ENCODE measurements at regions not wholly inside any gene's neighbourhood (a gene's known extent, or its start where the extent isn't known, plus 50 kb on each side); places are given as distances from the start of the nearest gene placed in this dataset.
A peak's percentile ranks its signal among the peaks of the same experiment; 100 is the strongest.
"Not testable (repeated sequence)": the region's sequence is repeated elsewhere in the genome, so short reads cannot be mapped to it uniquely, and the experiment has no call there.

DNA sequence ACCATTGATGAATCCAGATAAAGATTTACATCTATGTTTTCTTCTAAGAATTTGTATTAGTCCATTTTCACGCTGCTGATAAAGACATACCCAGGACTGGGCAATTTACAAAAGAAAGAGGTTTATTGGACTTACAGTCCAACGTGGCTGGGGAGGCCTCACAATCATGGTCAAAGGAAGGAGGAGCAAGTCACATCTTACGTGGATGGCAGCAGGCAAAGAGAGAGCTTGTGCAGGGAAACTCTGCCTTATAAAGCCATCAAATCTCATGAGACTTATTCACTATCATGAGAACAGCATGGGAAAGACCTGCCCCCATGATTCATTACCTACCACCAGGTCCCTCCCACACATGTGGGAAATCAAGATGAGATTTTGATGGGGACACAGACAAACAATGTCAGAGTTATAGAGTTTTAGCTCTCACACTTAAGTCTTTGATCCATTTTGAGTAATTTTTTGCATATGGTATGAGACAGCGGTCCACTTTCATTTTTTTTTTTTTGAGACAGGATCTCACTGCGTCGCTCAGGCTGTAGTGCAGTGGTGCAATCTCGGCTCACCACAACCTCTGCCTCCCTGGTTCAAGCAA lies 53.5 kb upstream of the JADE2 start:
- not testable (repeated sequence) for H3K4me3 ChIP-seq; H3K36me3 ChIP-seq; H3K9me3 ChIP-seq (replicated peaks); H3K4me1 ChIP-seq; DNase-seq; H3K27me3 ChIP-seq; H3K27ac ChIP-seq

DNA sequence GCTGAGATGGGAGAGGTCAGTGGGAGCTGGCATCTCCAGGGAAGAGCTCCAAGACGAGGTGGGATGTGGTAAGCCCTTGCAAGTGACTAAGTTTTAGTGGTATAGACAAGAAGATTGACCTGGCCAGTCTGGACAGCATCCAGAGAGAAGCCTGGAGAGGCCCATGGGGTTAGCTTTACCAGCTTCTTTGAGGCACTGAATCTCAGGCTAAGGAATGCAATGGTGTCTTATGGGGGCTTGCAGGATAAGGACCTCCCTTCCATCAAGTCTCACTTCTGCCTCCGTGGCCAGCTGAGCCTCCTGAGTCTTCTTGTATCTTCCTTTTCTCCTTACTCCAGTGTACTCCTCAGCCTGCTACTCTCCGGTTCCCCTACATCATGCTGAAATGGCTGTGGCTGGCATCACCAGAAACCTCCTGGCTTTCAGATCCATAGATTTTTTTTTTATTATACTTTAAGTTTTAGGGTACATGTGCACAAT lies 56.5 kb upstream of the JADE2 start:
- Histone ChIP-seq H3K27me3 (no peaks in the 10 kb centered on the region), H3K4me1 (peaks cover 6% of the 10 kb centered on the region), H3K36me3 (no peaks in the 10 kb centered on the region), H3K9me3 (replicated peaks) (no peaks in the 10 kb centered on the region; the same call in 1 of the 2 replicates), H3K27ac (no peak overlapping the region), H3K4me3 (no peak overlapping the region)
- no peak for DNase-seq

DNA sequence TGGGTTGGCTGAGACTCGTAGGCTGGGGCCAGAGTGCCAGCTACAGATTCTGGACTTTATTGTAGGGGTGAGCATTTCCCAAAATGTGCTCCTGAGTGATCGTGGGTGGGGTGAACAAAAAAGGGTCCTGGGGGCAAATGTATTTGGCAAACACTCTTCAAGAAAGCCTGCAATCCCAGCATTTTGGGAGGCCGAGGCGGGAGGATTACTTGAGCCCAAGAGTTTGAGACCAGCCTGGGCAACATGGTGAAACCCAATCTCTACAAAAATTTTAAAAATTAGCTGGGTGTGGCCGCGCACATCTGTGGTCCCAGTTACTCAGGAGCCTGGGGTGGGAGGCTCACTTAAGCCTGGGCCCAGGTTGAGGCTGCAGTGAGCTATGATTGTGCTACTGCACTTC lies 55.5 kb upstream of the CDKN2AIPNL start:
- Histone ChIP-seq H3K36me3 (no peaks in the 10 kb centered on the region), H3K4me1 (peaks cover 6% of the 10 kb centered on the region), H3K4me3 (peak overlapping the region; percentile 65), H3K9me3 (replicated peaks) (no peaks in the 10 kb centered on the region), H3K27ac (no peak overlapping the region), H3K27me3 (no peaks in the 10 kb centered on the region)
- DNase-seq: no peak

DNA sequence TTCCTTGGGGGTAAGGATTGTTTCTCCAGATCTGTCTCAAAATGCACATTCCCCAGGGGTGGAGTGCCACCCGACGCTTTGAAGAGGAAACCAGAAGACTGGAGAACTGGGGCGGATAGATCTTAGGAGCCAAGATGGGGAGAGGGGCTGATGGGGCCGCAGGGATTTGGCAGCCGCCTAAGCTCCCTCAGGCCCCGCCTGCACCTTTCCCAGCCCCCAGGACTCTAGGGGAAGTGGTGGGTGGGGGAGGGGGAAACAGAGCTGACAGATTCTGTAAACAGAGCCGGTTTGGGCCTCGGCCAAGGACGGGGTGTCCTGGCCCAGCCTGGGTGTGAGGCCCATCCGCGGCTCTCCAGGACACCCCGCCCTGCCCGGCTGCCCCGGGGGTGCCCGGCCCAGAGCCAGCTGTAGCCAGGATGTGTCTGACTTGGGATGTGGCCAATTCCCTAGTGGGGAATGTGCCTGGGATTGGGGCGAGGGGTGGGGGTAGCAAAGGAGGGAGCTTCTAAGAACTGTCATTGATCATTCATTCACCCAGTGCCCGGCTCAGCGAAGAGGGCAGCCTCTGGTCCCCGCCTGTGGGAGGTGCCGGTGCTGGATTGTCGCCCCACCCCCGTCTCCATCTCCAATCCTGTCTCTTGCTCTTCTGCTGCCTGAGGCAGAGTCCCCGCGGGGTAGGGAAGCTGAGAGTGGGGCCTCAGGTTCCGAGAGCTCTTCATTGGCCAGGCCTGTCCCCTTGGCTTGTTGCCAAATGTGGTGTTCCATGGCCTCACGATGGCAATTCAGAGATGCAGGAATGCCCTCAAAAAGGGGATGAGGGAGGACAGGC lies 54.8 kb upstream of the CDKN2AIPNL start:
- Histone ChIP-seq H3K9me3 (replicated peaks) (no peaks in the 10 kb centered on the region), H3K36me3 (no peaks in the 10 kb centered on the region), H3K27me3 (no peaks in the 10 kb centered on the region), H3K27ac (peak overlapping the region; percentile 80), H3K4me3 (peak overlapping the region; percentile 65), H3K4me1 (peaks cover 6% of the 10 kb centered on the region)
- DNase-seq: peak; percentile 93 to 95

DNA sequence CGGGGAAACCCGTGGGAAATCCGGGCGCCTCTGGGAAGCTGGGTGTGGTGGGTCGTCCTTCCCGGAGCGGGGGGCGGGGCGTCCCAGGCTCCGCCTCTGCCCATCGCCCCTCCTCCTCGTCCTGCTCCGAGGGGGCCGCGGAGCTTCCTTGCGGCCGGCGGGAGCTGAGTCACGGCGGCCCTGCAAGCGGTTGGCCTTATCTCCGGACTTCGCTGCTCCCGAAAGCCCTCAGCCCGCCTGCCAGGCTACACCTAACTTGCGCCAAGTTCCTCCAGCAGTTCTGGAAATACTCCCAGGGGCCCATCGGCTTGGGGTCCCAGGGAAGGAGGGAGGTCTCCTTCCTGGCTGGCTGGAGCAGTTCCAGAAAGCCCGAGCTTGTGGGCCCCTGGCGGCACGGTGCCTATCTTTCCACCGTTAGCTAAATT lies 54.1 kb upstream of the CDKN2AIPNL start:
- H3K27ac ChIP-seq: peak overlapping the region; percentile 80
- peak; percentile 80 to 89 for DNase-seq
- peak overlapping the region; percentile 65 for H3K4me3 ChIP-seq

DNA sequence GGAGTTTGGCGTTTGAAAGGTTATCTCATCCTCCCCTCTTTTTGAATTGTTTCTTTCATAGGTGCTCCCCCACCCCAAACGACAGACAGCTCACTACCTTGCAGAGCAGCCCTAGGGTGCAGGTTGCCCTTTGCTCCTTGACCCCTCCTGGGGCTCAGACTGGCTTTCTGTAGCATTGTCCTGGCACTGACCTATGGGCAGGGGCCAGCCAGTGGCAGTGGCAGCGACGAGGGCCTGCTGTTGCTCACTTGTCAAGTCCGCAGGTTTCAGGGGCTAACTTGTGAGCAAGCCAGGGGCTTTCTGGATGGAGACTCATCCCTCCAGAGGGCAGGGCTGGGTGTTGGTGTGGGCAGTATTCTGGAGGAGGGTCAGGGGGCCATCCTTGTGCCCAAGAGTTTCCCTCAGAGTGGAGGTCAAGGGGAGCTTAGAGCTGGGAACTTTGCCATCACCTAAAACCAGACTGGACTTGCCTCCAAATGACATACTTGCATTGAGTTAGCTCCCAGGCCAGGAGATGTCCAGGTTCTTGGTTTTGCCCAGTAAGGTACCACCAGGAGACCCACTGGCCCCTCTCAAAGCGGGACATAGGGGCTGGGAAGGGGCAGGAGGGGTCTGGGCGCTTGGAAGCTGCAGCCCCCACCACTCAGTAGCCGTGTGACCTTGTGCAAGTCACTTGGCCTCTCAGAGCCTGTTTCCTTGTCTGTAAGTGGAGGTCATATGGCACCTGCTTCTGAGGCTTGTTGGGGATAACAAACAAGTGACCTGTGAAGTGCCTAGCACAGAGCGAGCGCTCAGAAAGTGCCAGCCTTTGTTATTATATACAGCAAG lies 53.5 kb upstream of the CDKN2AIPNL start:
- peak overlapping the region; percentile 65 for H3K4me3 ChIP-seq
- peaks cover 6% of the 10 kb centered on the region for H3K4me1 ChIP-seq
- no peak for DNase-seq
- H3K27ac ChIP-seq: no peak overlapping the region
- H3K9me3 ChIP-seq (replicated peaks): no peaks in the 10 kb centered on the region
- no peaks in the 10 kb centered on the region for H3K36me3 ChIP-seq
- no peaks in the 10 kb centered on the region for H3K27me3 ChIP-seq

More for the DNA sequence above, 54.1 kb upstream of the CDKN2AIPNL start:
- H3K4me1 ChIP-seq: peaks cover 6% of the 10 kb centered on the region
- H3K9me3 ChIP-seq (replicated peaks): no peaks in the 10 kb centered on the region
- H3K27me3 ChIP-seq: no peaks in the 10 kb centered on the region
- no peaks in the 10 kb centered on the region for H3K36me3 ChIP-seq

DNA sequence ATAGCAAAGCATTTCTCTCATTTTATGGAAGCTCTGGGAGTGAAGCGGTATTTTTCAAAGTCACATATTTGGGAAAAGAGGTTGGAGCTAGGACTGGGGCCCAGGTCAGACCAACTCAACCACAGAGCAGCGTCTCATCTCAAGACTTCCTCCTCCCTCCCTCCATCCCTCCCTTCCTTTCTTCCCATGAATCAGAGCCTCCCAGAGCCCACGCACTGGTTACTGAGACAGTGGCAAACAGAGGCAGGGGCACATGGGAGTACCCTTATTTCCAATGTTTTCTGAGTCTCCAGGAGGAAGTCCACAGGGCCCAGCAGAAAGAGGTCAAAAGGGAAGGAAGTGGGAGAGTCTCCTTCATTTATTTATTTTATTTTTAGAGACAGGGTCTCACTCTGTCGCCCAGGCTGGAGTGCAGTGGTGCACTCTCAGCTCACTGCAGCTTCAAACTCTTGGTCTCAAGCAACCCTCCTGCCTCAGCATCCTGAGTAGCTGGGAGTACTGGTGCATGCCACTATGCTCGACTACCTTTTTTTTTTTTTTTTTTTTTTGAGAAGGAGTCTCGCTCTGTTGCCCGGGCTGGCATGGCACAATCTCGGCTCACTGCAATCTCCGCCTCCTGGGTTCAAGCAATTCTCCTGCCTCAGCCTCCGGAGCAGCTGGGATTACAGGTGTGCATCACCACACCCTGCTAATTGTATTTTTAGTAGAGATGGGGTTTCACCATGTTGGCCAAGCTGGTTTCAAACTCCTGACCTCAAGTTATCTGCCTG lies 52.5 kb upstream of the CDKN2AIPNL start:
- no peaks in the 10 kb centered on the region for H3K27me3 ChIP-seq

DNA sequence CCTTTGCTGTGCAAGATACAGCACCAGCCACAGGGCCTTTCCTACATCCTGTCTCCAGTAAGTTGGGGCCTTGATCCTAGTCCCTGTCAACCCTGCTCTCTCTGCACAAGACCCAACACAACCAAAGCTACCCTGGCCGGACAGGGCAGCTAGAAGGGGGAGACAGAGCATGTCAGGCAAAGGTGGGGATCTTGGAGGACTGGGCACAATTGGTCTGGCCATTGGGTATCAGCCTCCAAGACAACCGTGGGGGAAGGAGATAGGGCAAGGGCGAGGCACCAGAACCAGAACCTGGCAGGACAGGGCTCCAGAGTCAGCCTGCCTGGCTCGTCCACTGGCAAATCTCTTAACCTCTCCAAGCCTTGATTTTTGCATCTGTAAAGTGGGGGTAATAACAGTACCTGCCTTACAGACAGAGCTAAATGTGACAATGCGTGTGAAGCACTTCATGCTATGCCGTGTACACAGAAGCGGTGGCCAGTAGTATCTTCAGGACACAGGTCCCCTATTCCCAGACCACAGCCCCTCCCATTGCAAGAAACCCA lies 51.6 kb upstream of the CDKN2AIPNL start:
- Histone ChIP-seq H3K27me3 (no peaks in the 10 kb centered on the region), H3K4me3 (no peak overlapping the region), H3K4me1 (peaks cover 6% of the 10 kb centered on the region), H3K27ac (no peak overlapping the region), H3K9me3 (replicated peaks) (no peaks in the 10 kb centered on the region), H3K36me3 (no peaks in the 10 kb centered on the region)
- no peak for DNase-seq

More for the DNA sequence above, 52.5 kb upstream of the CDKN2AIPNL start:
- Histone ChIP-seq H3K27ac (no peak overlapping the region), H3K4me1 (peaks cover 6% of the 10 kb centered on the region), H3K36me3 (no peaks in the 10 kb centered on the region), H3K4me3 (no peak overlapping the region), H3K9me3 (replicated peaks) (no peaks in the 10 kb centered on the region)
- no peak for DNase-seq

DNA sequence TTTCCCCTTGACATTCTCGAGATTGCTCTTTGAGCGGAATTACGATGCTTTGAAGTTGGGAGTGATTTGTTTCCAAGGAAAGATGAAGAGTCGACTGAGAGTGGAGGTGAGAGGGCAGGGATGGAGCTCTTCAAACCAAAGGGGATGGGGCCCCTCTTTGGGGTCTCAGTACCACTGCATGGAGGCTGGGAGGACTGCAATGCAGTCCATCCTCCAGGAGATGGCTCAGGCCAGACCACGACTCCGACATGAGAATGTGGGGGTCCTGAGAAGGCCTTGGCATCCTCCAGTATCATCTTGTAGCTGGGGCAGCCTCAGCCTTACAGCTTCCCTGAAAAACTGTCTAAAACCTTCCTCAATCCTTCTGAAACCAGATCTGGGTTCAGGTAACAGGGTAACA lies 51.1 kb upstream of the CDKN2AIPNL start:
- no peak for DNase-seq
- Histone ChIP-seq H3K4me3 (no peak overlapping the region), H3K27ac (no peak overlapping the region), H3K27me3 (no peaks in the 10 kb centered on the region), H3K9me3 (replicated peaks) (no peaks in the 10 kb centered on the region), H3K4me1 (peaks cover 6% of the 10 kb centered on the region), H3K36me3 (no peaks in the 10 kb centered on the region)

DNA sequence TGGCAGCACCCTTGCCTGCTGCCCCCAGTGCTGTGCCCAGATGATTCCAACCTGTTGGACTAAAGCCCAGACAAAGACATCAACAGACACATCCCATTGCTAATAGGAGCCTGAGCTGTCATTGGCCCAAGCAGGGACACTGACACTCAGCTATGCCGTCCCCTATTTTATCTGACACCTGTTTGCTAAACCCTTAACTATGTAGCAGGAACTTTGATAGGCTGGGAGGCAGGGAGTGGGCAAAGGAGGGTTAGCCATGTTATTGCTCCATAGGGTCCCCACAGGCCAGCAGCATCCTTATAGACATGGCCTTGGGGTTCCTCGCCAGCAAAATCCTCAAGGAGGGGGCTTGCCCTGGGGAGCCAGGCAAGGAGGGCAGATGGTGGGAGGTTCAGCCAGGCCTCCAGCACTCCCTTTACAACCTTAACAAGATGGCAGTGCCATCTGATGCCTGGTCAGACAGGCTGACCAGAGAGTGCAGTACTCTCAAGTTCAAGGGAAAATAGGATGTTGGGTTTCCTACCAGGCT lies 50.4 kb upstream of the CDKN2AIPNL start:
- H3K4me3 ChIP-seq: no peak overlapping the region
- peaks cover 4% of the 10 kb centered on the region for H3K4me1 ChIP-seq
- H3K27ac ChIP-seq: no peak overlapping the region
- H3K27me3 ChIP-seq: no peaks in the 10 kb centered on the region
- H3K36me3 ChIP-seq: no peaks in the 10 kb centered on the region
- no peaks in the 10 kb centered on the region for H3K9me3 ChIP-seq (replicated peaks)
- DNase-seq: no peak
